Neutrophil (primary cell): ENCODE measurements at regions not wholly inside any gene's neighbourhood (a gene's known extent, or its start where the extent isn't known, plus 50 kb on each side); places are given as distances from the start of the nearest gene placed in this dataset.

ENCODE experiments used
- H3K27ac ChIP-seq: fragments of 200-600 bp; sonication (generic); 2 replicates; pipeline ENCODE4 v1.5.1; 2016; ENCODE audit warnings: mild to moderate bottlenecking, moderate library complexity
- H3K27me3 ChIP-seq: fragments of 200-600 bp; sonication (generic); 2 replicates; pipeline ENCODE4 v1.6.0; 2016; ENCODE audit warnings: mild to moderate bottlenecking
- H3K36me3 ChIP-seq: fragments of 200-600 bp; sonication (generic); 2 replicates; pipeline ENCODE4 v1.5.1; 2017
- H3K4me1 ChIP-seq, 2 experiments: fragments of 200-600 bp in 1 of 2; sonication (generic) in 1 of 2; 1 replicate in 1 of 2; 2 replicates in 1 of 2; pipeline versions ENCODE4 v1.5.1 to v1.6.1; 2013 to 2016; ENCODE audit warnings: low read depth in 1 of 2, low read length in 1 of 2, mild to moderate bottlenecking in 1 of 2, moderate library complexity in 1 of 2; ENCODE audit not compliant: control insufficient read depth in 1 of 2, insufficient read depth in 1 of 2
- H3K4me3 ChIP-seq, 2 experiments: fragments of 200-600 bp in 1 of 2; sonication (generic) in 1 of 2; 1 replicate in 1 of 2; 2 replicates in 1 of 2; pipeline ENCODE4 v1.5.1; 2013 to 2016; ENCODE audit warnings: low read depth in 1 of 2, low read length in 1 of 2, mild to moderate bottlenecking in 1 of 2, moderate library complexity in 1 of 2
- H3K9me3 ChIP-seq: fragments of 200-600 bp; sonication (generic); 2 replicates; pipeline ENCODE4 v1.5.1; 2016
- TF ChIP-seq, protein P1 (sequence below): fragments of 200-600 bp; sonication (generic); IDR thresholded peaks from 2 replicates; pipeline ENCODE4 v1.5.1; 2016; ENCODE audit warnings: antibody characterized with exemption

DNA sequence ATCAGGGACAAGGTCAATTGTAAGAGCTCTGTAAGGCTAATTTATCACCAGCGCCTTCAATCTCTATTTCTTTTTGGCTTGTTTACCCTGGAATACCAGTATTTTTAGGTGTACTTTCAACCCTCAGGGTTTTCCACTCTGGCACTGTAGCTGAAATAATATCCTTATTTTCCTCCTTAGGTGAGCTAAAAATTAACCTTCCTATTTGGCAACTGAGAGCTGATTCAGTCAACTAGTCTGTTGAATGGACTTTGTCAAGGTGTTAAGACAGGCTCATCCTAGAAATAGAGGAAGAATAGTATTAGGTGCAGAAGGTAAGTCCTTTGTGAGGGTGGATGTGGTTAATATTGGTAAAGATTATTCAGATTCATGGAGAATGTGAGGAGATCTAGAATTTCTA lies 101.3 kb upstream of the BANK1 start:
- Histone ChIP-seq H3K27ac (no peak overlapping the region), H3K27me3 (no peaks in the 10 kb centered on the region), H3K36me3 (no peaks in the 10 kb centered on the region), H3K4me1 (no peaks in the 10 kb centered on the region), H3K9me3 (no peaks in the 10 kb centered on the region), H3K4me3 (no peak overlapping the region)
- TF ChIP-seq, protein P1, sequence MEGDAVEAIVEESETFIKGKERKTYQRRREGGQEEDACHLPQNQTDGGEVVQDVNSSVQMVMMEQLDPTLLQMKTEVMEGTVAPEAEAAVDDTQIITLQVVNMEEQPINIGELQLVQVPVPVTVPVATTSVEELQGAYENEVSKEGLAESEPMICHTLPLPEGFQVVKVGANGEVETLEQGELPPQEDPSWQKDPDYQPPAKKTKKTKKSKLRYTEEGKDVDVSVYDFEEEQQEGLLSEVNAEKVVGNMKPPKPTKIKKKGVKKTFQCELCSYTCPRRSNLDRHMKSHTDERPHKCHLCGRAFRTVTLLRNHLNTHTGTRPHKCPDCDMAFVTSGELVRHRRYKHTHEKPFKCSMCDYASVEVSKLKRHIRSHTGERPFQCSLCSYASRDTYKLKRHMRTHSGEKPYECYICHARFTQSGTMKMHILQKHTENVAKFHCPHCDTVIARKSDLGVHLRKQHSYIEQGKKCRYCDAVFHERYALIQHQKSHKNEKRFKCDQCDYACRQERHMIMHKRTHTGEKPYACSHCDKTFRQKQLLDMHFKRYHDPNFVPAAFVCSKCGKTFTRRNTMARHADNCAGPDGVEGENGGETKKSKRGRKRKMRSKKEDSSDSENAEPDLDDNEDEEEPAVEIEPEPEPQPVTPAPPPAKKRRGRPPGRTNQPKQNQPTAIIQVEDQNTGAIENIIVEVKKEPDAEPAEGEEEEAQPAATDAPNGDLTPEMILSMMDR = no peak

DNA sequence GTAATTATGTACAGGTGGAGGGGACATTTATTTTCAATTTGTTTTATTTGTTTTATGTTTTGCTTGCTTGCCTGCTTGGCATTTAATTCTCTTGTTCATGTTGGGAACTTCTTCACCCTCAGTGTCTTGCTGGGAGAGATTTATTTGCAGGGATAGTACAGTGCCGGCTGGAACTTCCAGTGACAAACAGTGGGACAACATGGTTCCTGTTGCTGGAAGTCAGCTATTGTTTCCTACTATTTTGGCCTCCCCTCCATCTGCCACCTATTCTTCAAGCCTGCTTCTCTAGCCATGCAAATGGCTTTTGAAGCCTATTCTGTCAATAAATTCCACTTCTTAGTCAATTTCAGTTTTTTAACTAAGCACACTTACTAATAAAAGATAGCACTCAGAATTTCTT lies 105.4 kb upstream of the BANK1 start:
- no peaks in the 10 kb centered on the region for H3K27me3 ChIP-seq
- no peak overlapping the region for H3K4me3 ChIP-seq
- TF ChIP-seq, protein P1 = no peak

DNA sequence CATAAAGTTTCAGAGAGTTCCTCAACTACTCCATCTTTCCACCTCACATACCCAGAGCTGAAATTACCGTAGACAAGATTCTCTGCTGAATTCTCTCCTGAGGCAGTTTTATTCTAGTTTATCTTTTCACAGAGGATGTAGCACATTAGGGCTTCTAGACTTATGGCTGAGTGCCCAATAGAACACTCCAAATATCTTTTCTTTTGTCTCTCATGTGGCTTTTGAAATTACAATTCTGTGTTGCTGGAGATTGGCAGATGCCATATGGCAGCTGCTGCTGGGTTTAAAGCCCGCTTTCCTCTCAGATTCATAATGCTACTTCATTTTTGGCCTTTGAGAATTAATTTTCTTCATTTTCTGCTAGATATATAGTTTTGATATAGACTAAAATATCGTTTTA lies 107.6 kb upstream of the BANK1 start:
- no peaks in the 10 kb centered on the region for H3K9me3 ChIP-seq
- no peaks in the 10 kb centered on the region for H3K36me3 ChIP-seq
- TF ChIP-seq, protein P1 = no peak
- H3K4me1 ChIP-seq = no peaks in the 10 kb centered on the region
- no peaks in the 10 kb centered on the region for H3K27me3 ChIP-seq
- no peak overlapping the region for H3K27ac ChIP-seq
- no peak overlapping the region for H3K4me3 ChIP-seq

More for the DNA sequence above, 105.4 kb upstream of the BANK1 start:
- H3K36me3 ChIP-seq = no peaks in the 10 kb centered on the region
- H3K9me3 ChIP-seq = no peaks in the 10 kb centered on the region
- H3K27ac ChIP-seq = no peak overlapping the region
- no peaks in the 10 kb centered on the region for H3K4me1 ChIP-seq

DNA sequence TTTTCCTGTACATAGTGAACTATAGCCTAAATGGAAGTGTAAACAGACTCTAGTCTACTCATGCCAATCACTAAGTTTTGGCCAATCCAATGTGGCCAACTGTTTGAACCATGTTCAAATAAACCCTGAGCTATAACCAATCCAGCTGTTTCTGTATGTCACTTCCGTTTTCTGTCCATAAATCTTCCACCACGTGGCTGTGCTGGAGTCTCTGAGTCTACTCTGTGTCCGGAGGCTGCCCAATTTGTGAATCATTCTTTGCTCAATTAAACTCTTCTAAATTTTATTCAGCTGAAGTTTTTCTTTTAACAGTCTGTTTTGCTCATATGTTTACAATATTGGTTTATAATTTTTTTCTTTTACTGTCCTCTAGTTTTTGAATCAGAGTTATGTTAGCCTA lies 112.3 kb upstream of the BANK1 start:
- Histone ChIP-seq H3K4me3 (no peak overlapping the region), H3K9me3 (no peaks in the 10 kb centered on the region), H3K4me1 (no peaks in the 10 kb centered on the region), H3K36me3 (no peaks in the 10 kb centered on the region), H3K27ac (no peak overlapping the region), H3K27me3 (no peaks in the 10 kb centered on the region)
- TF ChIP-seq, protein P1 = no peak

DNA sequence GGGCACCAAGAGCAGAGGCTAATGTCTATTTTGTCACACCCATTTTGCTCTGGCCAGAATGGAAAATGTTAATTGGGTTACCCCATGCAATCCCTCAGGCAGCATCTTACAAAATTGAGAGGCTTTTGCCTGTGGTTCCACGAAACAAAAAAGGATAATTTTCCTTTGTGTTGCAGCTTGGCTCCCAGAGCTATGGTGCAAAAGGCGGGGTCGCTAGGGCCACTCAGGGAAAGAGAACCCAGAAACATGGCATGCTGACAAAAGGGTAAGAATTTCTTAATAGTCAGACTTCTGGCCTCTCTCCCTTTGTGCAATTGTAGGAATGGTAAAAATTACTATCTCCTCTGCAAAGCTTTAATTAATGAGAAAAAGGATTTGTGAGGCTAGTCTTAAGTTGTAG lies 119.6 kb upstream of the BANK1 start:
- H3K9me3 ChIP-seq = no peaks in the 10 kb centered on the region
- no peaks in the 10 kb centered on the region for H3K36me3 ChIP-seq
- H3K27ac ChIP-seq = no peak overlapping the region
- no peaks in the 10 kb centered on the region for H3K27me3 ChIP-seq
- no peak overlapping the region for H3K4me3 ChIP-seq
- TF ChIP-seq, protein P1 = no peak
- no peaks in the 10 kb centered on the region for H3K4me1 ChIP-seq

DNA sequence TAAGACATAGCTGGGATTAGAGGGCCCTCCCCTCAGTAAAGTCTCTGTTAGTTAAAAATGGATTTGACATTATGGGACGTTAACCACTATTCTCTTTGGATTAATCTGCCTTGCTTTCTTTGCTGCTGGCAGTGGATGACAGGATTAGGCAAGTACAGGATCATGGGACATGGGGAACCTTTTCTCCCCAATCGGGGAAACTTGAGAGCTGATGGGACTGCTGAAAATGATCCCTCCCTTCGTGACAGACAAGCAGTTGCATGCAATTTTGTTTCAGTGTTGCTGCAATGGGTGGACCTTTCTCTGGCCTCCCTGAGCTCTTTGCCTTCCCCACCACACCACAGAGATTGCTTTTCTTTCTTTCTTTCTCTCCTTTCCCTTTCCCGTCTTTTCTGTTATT lies 120.2 kb upstream of the BANK1 start:
- H3K36me3 ChIP-seq = no peaks in the 10 kb centered on the region
- H3K9me3 ChIP-seq = no peaks in the 10 kb centered on the region
- TF ChIP-seq, protein P1 = no peak
- H3K4me1 ChIP-seq = no peaks in the 10 kb centered on the region
- H3K27me3 ChIP-seq = no peaks in the 10 kb centered on the region
- no peak overlapping the region for H3K27ac ChIP-seq
- no peak overlapping the region for H3K4me3 ChIP-seq
